ENCODE measurements at regions not wholly inside any gene's neighbourhood (a gene's known extent, or its start where the extent isn't known, plus 50 kb on each side); places are given as distances from the start of the nearest gene placed in this dataset.
A peak's percentile ranks its signal among the peaks of the same experiment; 100 is the strongest.

DNA sequence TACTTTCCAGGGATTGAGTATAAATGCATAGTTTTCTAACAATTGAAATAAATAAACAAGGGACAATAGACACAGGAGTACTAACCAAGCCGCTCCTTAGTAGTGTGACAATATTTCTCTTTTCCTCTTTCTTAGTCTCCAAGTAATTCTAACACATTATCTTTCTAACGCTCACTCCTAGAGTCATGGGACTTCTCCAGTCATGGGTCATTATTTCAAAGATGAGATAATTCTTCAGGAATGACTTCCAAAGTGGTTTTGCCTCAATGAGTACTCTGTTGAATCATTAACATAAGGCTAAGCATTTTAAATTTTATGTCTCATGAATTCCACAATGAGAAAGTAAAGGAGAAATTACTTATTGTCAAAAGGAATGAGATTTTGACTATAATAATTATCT lies 605.8 kb upstream of the ADAMTS5 start:
- Histone ChIP-seq H3K27ac (ENCODE audit: low read length, poor library complexity, severe bottlenecking) (peak overlapping the region; percentile 100), H3K4ac (ENCODE audit: low read depth in 1 of 2, low read length in 2 of 2) (no peak overlapping the region), H3K27me3 (ENCODE audit: control insufficient read depth in 1 of 2, insufficient read depth in 1 of 2, low read length in 2 of 2) (no peaks in the 10 kb centered on the region), H4K8ac (ENCODE audit: low read length) (no peak overlapping the region), H3K4me3 (ENCODE audit: insufficient read depth in 1 of 2, low read depth in 1 of 2, low read length in 2 of 2) (no peak overlapping the region), H3K23ac (ENCODE audit: low read length in 2 of 2) (no peak overlapping the region), H2BK5ac (ENCODE audit: low read depth, low read length, poor library complexity, severe bottlenecking) (peak overlapping the region; percentile 95), H4K91ac (ENCODE audit: low read length) (no peak overlapping the region), H3K79me1 (replicated peaks; ENCODE audit: low read length, poor library complexity, severe bottlenecking) (no peaks in the 10 kb centered on the region), H3K14ac (ENCODE audit: low read length in 2 of 2) (no peak overlapping the region), H2BK15ac (ENCODE audit: low read depth, poor library complexity, severe bottlenecking) (no peak overlapping the region), H3K4me1 (ENCODE audit: control insufficient read depth, insufficient read depth, low read depth, low read length) (peaks cover 2% of the 10 kb centered on the region), H2BK120ac (ENCODE audit: low read depth, low read length) (no peak overlapping the region), H2BK12ac (ENCODE audit: low read length in 2 of 2) (no peak overlapping the region), H3K9me3 (ENCODE audit: control insufficient read depth, low read length) (no peaks in the 10 kb centered on the region), H2AFZ (ENCODE audit: low read depth, low read length) (no peak overlapping the region), H3K9ac (ENCODE audit: low read length) (peak overlapping the region; percentile 87), H3K18ac (ENCODE audit: low read depth in 1 of 2, low read length in 2 of 2) (no peak overlapping the region), H3K4me2 (ENCODE audit: low read length, poor library complexity, severe bottlenecking) (no peak overlapping the region), H2AK5ac (ENCODE audit: low read length, severe bottlenecking) (no peak overlapping the region), H3K36me3 (ENCODE audit: control insufficient read depth in 1 of 2, insufficient read depth in 2 of 2, low read depth in 1 of 2, low read length in 2 of 2) (no peaks in the 10 kb centered on the region)
- DNase-seq = peak; percentile 82
- 20% methylated on average over 1 of the region's 2 CpGs for WGBS

DNA sequence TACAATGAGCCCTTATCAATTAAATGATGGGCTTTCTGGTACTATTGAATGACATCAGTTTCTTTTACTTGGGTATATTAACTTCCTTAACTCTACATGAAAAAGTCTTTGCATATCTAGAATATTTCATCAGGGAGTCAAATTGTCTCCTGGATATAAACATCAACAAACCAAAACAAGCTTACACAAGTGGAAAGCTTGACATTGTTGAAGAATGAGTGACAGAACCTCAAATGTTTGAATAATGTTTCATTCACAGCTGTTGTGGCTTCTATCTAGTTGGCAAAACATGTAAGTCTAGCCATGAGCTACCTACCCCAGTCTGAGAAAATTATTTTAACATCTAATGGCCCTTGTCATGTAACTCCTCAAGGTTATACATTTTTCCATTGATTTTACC lies 604.8 kb upstream of the ADAMTS5 start:
- H3K18ac ChIP-seq (ENCODE audit: low read depth in 1 of 2, low read length in 2 of 2) = peak overlapping the region in 1 of 2 experiments; percentile 39
- peak overlapping the region; percentile 99 for H2BK5ac ChIP-seq (ENCODE audit: low read depth, low read length, poor library complexity, severe bottlenecking)
- H3K27ac ChIP-seq (ENCODE audit: low read length, poor library complexity, severe bottlenecking) = peak overlapping the region; percentile 100

DNA sequence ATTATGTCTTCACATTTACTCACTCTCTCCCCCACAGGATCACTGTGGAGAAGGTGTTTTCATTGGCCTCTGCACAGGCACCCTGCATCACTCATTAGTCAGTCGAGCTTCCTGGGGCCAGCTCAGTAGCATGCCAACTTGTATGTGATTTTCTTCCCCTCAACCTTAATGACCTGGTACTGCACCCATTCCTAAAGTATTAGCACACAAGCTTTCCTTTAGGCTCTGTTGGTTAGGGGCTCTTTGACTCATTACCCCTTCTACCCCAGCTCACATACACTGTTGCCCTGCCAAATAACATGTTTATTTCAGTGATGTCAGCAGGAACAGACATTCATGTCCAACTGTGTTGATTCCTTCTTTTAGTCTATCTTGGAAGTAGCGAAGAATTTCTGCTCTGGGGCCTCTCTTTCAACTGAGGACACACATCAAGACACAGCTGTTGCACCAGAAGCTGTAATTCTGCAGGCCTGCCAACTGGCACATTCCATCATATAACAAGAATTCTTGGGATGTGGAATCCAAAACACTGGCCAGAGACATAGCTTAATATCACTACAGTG lies 603.5 kb upstream of the ADAMTS5 start:
- WGBS = 34% methylated on average over 2 of the region's 2 CpGs
- no peak overlapping the region for H3K23ac ChIP-seq (ENCODE audit: low read length in 2 of 2)

More for the DNA sequence above, 604.8 kb upstream of the ADAMTS5 start:
- Histone ChIP-seq H3K36me3 (ENCODE audit: control insufficient read depth in 1 of 2, insufficient read depth in 2 of 2, low read depth in 1 of 2, low read length in 2 of 2) (no peaks in the 10 kb centered on the region), H3K79me1 (replicated peaks; ENCODE audit: low read length, poor library complexity, severe bottlenecking) (no peaks in the 10 kb centered on the region), H2AFZ (ENCODE audit: low read depth, low read length) (no peak overlapping the region), H4K8ac (ENCODE audit: low read length) (no peak overlapping the region), H2BK15ac (ENCODE audit: low read depth, poor library complexity, severe bottlenecking) (no peak overlapping the region), H3K9me3 (ENCODE audit: control insufficient read depth, low read length) (no peaks in the 10 kb centered on the region), H3K9ac (ENCODE audit: low read length) (peak overlapping the region; percentile 87), H4K91ac (ENCODE audit: low read length) (no peak overlapping the region), H3K4me2 (ENCODE audit: low read length, poor library complexity, severe bottlenecking) (no peak overlapping the region), H3K23ac (ENCODE audit: low read length in 2 of 2) (no peak overlapping the region), H3K4me3 (ENCODE audit: insufficient read depth in 1 of 2, low read depth in 1 of 2, low read length in 2 of 2) (no peak overlapping the region), H3K4me1 (ENCODE audit: control insufficient read depth, insufficient read depth, low read depth, low read length) (peaks cover 2% of the 10 kb centered on the region), H3K14ac (ENCODE audit: low read length in 2 of 2) (no peak overlapping the region), H2AK5ac (ENCODE audit: low read length, severe bottlenecking) (no peak overlapping the region), H3K4ac (ENCODE audit: low read depth in 1 of 2, low read length in 2 of 2) (no peak overlapping the region), H2BK120ac (ENCODE audit: low read depth, low read length) (no peak overlapping the region), H2BK12ac (ENCODE audit: low read length in 2 of 2) (no peak overlapping the region), H3K27me3 (ENCODE audit: control insufficient read depth in 1 of 2, insufficient read depth in 1 of 2, low read length in 2 of 2) (no peaks in the 10 kb centered on the region)
- peak; percentile 64 for DNase-seq

DNA sequence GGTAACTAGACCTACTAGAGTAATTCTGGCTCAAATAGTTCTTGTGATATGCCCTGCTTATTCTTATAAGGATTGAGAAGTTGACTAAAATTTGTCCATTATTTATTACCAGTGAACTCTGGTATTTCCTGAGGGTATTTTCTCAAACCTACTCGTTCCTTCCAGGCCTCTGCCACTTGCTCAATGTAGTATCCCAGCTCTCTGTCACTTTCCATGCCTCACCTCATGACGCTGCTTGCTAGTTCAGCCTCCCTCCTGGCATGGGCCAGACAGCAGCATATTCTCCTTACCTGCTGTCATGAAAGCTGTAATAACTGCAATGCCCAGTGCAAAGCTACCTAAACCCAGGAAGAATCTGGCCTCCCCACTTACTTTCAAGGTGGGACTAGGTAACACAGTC lies 602.9 kb upstream of the ADAMTS5 start:
- Histone ChIP-seq H3K79me1 (replicated peaks; ENCODE audit: low read length, poor library complexity, severe bottlenecking) (no peaks in the 10 kb centered on the region), H3K18ac (ENCODE audit: low read depth in 1 of 2, low read length in 2 of 2) (peak overlapping the region; percentile 85 to 90), H3K14ac (ENCODE audit: low read length in 2 of 2) (no peak overlapping the region), H3K23ac (ENCODE audit: low read length in 2 of 2) (no peak overlapping the region), H4K91ac (ENCODE audit: low read length) (peak overlapping the region; percentile 36), H3K4me2 (ENCODE audit: low read length, poor library complexity, severe bottlenecking) (no peak overlapping the region), H2BK15ac (ENCODE audit: low read depth, poor library complexity, severe bottlenecking) (peak overlapping the region; percentile 82), H3K27me3 (ENCODE audit: control insufficient read depth in 1 of 2, insufficient read depth in 1 of 2, low read length in 2 of 2) (no peaks in the 10 kb centered on the region), H2BK120ac (ENCODE audit: low read depth, low read length) (no peak overlapping the region), H3K4me3 (ENCODE audit: insufficient read depth in 1 of 2, low read depth in 1 of 2, low read length in 2 of 2) (peak overlapping the region in 1 of 2 experiments; percentile 63), H2BK5ac (ENCODE audit: low read depth, low read length, poor library complexity, severe bottlenecking) (peak overlapping the region; percentile 98), H3K27ac (ENCODE audit: low read length, poor library complexity, severe bottlenecking) (peak overlapping the region; percentile 100), H3K9ac (ENCODE audit: low read length) (peak overlapping the region; percentile 87), H4K8ac (ENCODE audit: low read length) (peak overlapping the region; percentile 66), H2AFZ (ENCODE audit: low read depth, low read length) (no peak overlapping the region), H3K4me1 (ENCODE audit: control insufficient read depth, insufficient read depth, low read depth, low read length) (peaks cover 2% of the 10 kb centered on the region), H3K9me3 (ENCODE audit: control insufficient read depth, low read length) (no peaks in the 10 kb centered on the region), H2BK12ac (ENCODE audit: low read length in 2 of 2) (peak overlapping the region; percentile 82 to 85), H3K36me3 (ENCODE audit: control insufficient read depth in 1 of 2, insufficient read depth in 2 of 2, low read depth in 1 of 2, low read length in 2 of 2) (no peaks in the 10 kb centered on the region), H2AK5ac (ENCODE audit: low read length, severe bottlenecking) (peak overlapping the region; percentile 96), H3K4ac (ENCODE audit: low read depth in 1 of 2, low read length in 2 of 2) (peak overlapping the region in 1 of 2 experiments; percentile 35)
- 52% methylated on average over 2 of the region's 2 CpGs for WGBS
- peak; percentile 17 for DNase-seq

More for the DNA sequence above, 603.5 kb upstream of the ADAMTS5 start:
- Histone ChIP-seq H3K79me1 (replicated peaks; ENCODE audit: low read length, poor library complexity, severe bottlenecking) (no peaks in the 10 kb centered on the region), H3K4ac (ENCODE audit: low read depth in 1 of 2, low read length in 2 of 2) (peak overlapping the region; percentile 35 to 47), H3K27ac (ENCODE audit: low read length, poor library complexity, severe bottlenecking) (peak overlapping the region; percentile 100), H3K4me3 (ENCODE audit: insufficient read depth in 1 of 2, low read depth in 1 of 2, low read length in 2 of 2) (peak overlapping the region in 1 of 2 experiments; percentile 63), H2BK12ac (ENCODE audit: low read length in 2 of 2) (peak overlapping the region; percentile 6 to 85), H2BK15ac (ENCODE audit: low read depth, poor library complexity, severe bottlenecking) (no peak overlapping the region), H3K18ac (ENCODE audit: low read depth in 1 of 2, low read length in 2 of 2) (peak overlapping the region; percentile 77 to 85), H3K9me3 (ENCODE audit: control insufficient read depth, low read length) (no peaks in the 10 kb centered on the region), H3K9ac (ENCODE audit: low read length) (peak overlapping the region; percentile 87), H4K8ac (ENCODE audit: low read length) (peak overlapping the region; percentile 66), H2BK120ac (ENCODE audit: low read depth, low read length) (no peak overlapping the region), H2AK5ac (ENCODE audit: low read length, severe bottlenecking) (no peak overlapping the region), H3K36me3 (ENCODE audit: control insufficient read depth in 1 of 2, insufficient read depth in 2 of 2, low read depth in 1 of 2, low read length in 2 of 2) (no peaks in the 10 kb centered on the region), H3K4me2 (ENCODE audit: low read length, poor library complexity, severe bottlenecking) (no peak overlapping the region), H2AFZ (ENCODE audit: low read depth, low read length) (no peak overlapping the region), H3K27me3 (ENCODE audit: control insufficient read depth in 1 of 2, insufficient read depth in 1 of 2, low read length in 2 of 2) (no peaks in the 10 kb centered on the region), H2BK5ac (ENCODE audit: low read depth, low read length, poor library complexity, severe bottlenecking) (peak overlapping the region; percentile 71), H3K4me1 (ENCODE audit: control insufficient read depth, insufficient read depth, low read depth, low read length) (peaks cover 2% of the 10 kb centered on the region), H4K91ac (ENCODE audit: low read length) (peak overlapping the region; percentile 36), H3K14ac (ENCODE audit: low read length in 2 of 2) (no peak overlapping the region)
- DNase-seq = peak; percentile 61
